Astrocyte of the cerebellum (primary cell): ENCODE measurements at regions not wholly inside any gene's neighbourhood (a gene's known extent, or its start where the extent isn't known, plus 50 kb on each side); places are given as distances from the start of the nearest gene placed in this dataset.

Source experiments
- DNase-seq: peaks from one replicate; pipeline ENCODE4 v3.0.0-alpha.2; 2011; ENCODE audit warnings: low read depth
- H3K4me3 ChIP-seq: 2 replicates; pipeline ENCODE4 v1.5.1; 2011; ENCODE audit warnings: mild to moderate bottlenecking, low read depth, low read length, moderate library complexity
- in situ Hi-C: cut with HindIII; loops from 2 replicates; pipeline ENCODE4 v1.10.0; 2017; ENCODE audit warnings: low sequenced_read_pairs
- TF ChIP-seq, protein P1 (sequence below): IDR thresholded peaks from 2 replicates; pipeline ENCODE4 v1.5.1; 2012; ENCODE audit warnings: low read length, low read depth, moderate library complexity, mild to moderate bottlenecking; ENCODE audit errors: missing control alignments

DNA sequence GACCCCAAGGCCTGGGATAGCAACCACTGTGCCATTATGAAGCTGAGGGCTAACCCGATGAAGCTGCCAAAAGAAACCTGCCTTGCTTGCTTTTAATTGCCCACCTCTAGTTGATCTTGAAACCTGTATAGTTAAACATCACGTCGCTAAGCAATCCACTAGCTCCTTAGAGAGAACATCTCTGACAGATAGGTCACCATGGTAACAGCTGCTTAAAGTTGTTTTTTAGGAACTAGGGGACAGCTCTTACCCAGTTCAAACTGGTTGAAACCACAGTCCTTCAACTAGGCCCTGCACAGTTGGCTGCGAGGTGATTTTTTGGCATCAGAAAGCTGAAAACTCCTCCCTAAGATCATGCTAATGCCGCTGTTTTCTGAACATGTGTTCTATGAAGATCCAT is 135.7 kb downstream of the EBLN2 start:
- H3K4me3 ChIP-seq: no peak overlapping the region
- in situ Hi-C loops: no loop called here
- no peak for DNase-seq
- TF ChIP-seq, protein P1, sequence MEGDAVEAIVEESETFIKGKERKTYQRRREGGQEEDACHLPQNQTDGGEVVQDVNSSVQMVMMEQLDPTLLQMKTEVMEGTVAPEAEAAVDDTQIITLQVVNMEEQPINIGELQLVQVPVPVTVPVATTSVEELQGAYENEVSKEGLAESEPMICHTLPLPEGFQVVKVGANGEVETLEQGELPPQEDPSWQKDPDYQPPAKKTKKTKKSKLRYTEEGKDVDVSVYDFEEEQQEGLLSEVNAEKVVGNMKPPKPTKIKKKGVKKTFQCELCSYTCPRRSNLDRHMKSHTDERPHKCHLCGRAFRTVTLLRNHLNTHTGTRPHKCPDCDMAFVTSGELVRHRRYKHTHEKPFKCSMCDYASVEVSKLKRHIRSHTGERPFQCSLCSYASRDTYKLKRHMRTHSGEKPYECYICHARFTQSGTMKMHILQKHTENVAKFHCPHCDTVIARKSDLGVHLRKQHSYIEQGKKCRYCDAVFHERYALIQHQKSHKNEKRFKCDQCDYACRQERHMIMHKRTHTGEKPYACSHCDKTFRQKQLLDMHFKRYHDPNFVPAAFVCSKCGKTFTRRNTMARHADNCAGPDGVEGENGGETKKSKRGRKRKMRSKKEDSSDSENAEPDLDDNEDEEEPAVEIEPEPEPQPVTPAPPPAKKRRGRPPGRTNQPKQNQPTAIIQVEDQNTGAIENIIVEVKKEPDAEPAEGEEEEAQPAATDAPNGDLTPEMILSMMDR: no peak

DNA sequence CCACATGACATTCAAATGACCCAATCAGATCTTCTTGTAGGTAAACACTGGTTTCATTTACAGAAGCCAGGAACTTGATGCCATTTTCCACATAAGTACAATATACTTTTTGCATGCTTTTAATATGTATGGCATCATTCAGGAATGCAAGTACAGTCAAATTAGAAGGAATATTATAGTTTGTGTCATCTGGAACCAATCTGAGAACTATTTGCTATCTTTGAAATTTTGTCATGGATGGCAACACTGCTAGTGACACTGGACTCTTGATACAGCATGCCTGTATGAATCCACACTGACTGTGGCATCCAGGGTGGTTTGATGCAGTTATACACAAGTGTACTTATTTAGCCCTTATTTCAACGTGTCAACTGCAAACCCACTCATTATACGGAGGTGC is 141.6 kb downstream of the EBLN2 start:
- TF ChIP-seq, protein P1: no peak
- DNase-seq: no peak
- no peak overlapping the region for H3K4me3 ChIP-seq
- in situ Hi-C loops: no loop called here

DNA sequence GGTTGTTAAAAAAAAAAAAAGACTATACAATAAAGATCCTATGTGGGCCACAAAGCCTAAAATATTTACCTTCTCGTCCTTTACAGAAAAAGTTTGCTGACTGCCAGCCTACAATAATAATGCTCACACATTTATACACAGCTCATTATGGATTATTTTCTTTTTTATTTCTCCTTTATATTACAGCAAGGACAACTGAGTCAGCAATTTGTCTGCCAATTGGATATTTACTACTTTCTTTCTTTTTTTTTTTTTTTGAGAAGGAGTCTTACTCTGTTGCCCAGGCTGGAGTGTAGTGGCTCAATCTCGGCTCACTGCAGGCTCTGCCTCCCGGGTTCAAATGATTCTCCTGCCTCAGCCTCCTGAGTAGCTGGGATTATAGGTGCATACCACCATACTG is 142.2 kb downstream of the EBLN2 start:
- TF ChIP-seq, protein P1: no peak
- in situ Hi-C loops: no loop called here
- no peak overlapping the region for H3K4me3 ChIP-seq
- no peak for DNase-seq

DNA sequence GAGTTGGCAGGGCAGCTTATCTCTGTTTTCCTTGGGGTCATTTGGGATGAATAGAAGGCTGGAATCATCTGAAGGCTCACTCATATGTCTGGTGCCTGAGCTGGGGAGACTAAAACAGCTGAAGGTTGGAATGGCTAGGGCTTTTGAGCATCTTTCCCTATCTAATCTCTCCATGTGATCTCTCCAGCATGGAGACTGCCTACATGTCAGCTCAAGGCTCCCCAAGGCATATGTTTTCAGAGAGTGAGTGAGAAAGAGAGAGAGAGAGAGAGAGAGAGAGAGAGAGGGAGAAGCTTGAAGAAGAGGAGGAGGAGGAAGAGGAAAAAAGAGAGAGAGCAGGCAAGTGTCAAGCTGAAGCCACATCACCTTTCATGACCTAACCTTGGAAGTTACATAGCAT is 143.4 kb downstream of the EBLN2 start:
- in situ Hi-C loops: loop anchor here (5.0 kb wide), 1 partner anchor 97 kb away; no protein-coding TSS in a partner anchor
- no peak for DNase-seq
- TF ChIP-seq, protein P1: no peak
- no peak overlapping the region for H3K4me3 ChIP-seq

DNA sequence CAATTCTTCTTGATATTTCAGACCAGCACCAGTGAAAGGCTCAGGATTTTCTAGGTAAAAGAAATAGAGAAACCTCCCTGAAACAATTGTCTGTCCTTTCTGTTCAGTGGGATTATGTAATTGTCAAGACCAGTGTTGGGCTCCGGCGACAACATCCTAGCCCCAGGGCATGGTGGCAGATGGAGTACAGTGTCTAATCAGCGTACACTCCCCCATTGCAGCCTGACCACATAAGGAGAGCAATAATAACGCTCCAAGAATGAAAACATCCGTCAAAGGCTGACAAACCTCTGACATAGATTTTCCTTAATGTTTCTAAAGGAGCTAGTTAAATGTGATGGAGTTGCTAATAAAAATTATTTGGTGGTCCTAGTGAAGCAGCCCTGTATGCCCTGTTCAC is 144.6 kb downstream of the EBLN2 start:
- TF ChIP-seq, protein P1: no peak
- DNase-seq: no peak
- in situ Hi-C loops: loop anchor here (5.0 kb wide), 1 partner anchor 96 kb away; no protein-coding TSS in a partner anchor
- H3K4me3 ChIP-seq: no peak overlapping the region

DNA sequence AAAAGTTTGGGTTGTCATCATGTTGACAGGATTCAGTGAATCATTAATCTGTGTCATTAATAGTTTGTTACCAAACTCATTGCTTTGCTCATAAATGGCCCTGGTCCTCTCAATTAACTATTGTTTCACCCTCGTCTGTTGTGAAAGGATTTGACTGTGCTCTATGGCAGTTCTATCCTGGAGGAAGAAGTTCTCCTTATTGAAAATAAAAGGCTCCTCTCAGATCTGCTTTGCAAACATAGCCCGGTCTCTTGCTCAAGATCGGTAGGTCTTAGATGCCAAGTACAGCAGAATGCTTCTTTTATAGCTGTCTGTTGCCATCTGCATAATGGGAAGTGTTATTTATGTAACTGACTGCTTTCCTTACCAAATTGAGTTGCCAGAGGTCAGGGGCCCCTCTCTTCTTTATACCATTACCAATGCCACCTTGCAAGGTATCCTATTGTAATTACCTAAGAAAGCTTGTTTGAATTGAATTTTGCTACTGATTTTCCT is 146.5 kb downstream of the EBLN2 start:
- in situ Hi-C loops: loop anchor here (5.0 kb wide), 1 partner anchor 94 kb away; no protein-coding TSS in a partner anchor
- no peak for DNase-seq
- TF ChIP-seq, protein P1: no peak
- no peak overlapping the region for H3K4me3 ChIP-seq
